ENCODE measurements at regions not wholly inside any gene's neighbourhood (a gene's known extent, or its start where the extent isn't known, plus 50 kb on each side); places are given as distances from the start of the nearest gene placed in this dataset.

DNA sequence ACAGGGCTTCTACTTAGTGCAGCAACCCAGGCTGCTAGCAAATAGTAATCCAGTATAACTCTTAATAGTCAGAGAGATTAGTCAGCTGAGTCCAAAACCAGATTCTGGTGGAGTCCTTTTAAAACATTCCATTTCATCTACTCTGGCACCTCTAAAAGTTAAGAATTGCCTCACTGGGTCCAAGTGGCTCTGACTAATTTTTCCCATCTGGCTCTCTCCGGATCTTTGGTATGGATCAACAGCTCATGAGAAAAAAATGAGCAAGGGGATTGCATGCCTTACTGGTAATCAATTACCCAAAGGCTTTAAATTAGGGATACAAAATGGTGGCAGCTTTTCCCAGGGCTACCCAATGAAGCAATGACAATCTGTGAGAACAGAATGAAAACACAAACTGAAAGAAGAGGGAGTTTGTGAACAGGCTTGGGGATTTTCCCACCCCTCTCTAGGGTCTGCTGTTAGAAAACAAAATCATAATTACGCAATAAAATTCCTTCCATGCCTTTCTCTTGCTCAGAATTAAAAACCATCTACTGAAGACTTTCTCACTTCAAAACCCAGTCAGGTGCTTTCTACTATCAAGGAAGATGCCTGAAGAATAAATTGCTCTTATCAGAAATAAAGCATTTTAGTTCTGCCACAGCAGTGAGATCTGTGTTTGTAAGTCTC is 84.6 kb upstream of the PMFBP1 start:
- TF ChIP-seq, protein P1, sequence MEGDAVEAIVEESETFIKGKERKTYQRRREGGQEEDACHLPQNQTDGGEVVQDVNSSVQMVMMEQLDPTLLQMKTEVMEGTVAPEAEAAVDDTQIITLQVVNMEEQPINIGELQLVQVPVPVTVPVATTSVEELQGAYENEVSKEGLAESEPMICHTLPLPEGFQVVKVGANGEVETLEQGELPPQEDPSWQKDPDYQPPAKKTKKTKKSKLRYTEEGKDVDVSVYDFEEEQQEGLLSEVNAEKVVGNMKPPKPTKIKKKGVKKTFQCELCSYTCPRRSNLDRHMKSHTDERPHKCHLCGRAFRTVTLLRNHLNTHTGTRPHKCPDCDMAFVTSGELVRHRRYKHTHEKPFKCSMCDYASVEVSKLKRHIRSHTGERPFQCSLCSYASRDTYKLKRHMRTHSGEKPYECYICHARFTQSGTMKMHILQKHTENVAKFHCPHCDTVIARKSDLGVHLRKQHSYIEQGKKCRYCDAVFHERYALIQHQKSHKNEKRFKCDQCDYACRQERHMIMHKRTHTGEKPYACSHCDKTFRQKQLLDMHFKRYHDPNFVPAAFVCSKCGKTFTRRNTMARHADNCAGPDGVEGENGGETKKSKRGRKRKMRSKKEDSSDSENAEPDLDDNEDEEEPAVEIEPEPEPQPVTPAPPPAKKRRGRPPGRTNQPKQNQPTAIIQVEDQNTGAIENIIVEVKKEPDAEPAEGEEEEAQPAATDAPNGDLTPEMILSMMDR (conservative IDR thresholded peaks at IDR 0.05) = no peak
- H3K27ac ChIP-seq = no peak overlapping the region

DNA sequence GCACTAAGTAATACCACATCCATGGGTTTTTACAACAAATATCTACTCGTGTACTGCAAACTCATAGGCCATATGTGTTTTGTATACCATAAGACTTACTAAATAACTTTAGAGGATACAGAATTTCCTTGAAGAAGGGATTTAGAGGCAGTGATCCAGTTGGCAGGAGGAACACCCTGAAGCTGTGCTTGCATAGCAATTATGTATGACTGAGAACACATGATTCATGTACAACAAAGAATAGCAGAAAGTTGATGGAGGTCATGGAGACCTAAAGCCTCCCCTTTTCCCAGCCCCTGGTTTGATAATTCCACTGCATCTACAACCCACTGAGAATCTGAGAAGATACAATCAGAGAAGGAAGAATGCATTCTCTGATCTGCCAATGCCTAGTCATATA is 83.8 kb upstream of the PMFBP1 start:
- no peak overlapping the region for H3K27ac ChIP-seq
- TF ChIP-seq, protein P1 (conservative IDR thresholded peaks at IDR 0.05) = no peak

DNA sequence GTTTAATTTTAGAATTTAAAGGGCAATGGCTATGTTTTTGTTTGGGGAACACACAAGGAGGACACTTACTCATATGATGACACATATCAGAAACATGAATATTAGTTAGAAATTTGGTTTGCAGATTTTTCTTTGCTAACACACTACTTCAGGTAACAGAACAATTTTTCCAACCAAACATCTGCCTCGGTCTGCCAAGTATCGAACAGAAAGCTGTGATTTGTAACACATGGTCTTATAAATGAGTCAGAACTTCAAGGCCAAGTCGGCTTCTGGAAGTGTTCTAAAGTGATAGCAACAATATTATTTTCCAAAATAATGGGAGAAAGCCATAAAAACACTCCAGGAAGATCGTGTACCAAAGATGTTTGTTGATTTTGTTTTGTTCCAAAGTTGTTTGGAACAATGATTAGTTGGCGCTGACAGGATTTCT is 75.9 kb upstream of the PMFBP1 start:
- TF ChIP-seq, protein P1 (conservative IDR thresholded peaks at IDR 0.05) = no peak
- H3K27ac ChIP-seq = no peak overlapping the region

DNA sequence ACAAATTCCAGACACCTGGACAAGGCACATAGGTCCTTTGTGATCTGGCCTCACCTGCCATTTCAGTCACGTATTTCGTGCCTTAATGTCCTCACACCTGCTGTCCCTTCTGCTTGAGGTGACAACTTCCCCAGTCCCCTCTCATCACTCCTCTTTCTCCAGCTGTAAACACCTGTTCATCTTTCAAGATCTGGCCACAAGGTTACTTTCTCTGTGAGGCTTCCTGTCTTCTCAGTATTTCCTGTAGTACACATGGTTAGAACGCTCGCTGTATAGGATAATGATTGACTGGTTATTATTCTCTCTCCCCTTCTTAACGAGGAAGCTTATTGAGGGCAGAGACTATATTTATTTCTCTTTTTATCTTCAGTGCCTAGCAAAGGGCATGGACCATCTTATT is 74.5 kb upstream of the PMFBP1 start:
- no peak overlapping the region for H3K27ac ChIP-seq
- TF ChIP-seq, protein P1 (conservative IDR thresholded peaks at IDR 0.05) = no peak

DNA sequence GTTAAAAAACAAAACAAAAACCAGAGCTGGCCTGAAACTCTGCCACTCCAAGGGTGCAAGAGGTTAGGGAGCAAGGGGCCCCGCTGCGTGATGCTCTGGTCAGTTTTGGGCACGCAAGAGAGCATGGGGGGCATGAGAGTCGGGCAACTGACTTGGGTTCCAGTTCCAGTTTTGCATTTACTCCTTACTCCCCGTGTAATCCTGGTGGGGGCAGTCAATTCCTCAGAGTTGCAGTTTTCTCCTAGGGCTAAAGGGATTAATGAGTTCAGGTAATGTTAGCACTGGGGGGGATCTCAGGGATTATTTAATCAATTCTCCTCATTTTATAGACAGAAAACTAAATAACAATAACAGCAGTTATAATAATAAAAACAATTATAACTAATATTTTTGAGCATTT is 72.9 kb upstream of the PMFBP1 start:
- H3K27ac ChIP-seq = no peak overlapping the region
- TF ChIP-seq, protein P1 (conservative IDR thresholded peaks at IDR 0.05) = no peak

DNA sequence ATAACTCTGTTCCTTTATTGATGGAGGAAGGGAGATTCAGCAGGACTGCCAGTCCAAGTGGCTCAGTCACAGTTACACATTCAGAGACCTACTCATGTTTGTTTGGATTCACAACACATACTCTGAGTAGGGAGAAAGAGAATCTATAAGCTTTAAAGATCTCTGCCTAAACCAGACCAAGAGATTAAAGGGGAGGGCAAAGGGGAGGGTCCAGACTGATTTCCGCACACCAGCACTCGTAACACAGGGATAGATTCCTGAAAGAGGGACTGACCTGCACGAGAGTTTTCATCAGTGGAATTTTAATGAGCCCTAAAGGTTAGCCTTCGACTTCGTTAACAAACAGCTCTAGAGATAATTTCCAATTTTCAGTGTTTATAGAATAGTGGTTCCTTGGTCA is 71.7 kb upstream of the PMFBP1 start:
- TF ChIP-seq, protein P1 (conservative IDR thresholded peaks at IDR 0.05) = no peak
- H3K27ac ChIP-seq = no peak overlapping the region

DNA sequence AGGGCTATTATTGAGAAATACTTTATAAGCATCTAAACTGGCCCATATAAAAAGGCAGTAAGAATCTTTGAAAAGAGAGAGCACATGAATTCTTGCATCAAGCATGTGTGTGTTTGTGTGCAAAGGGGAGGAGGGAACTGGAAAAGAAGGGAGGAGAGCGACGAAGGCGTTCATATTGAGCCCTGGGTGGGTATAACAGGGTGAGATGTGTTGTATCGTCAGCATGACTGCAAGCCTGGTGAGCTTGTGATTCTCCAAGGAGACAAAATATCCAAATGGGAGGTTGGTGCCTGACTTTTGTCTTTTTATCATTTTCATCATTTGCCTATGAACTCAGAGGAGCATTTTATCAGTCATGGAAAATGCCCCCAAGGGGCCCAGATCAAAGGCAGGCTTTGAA is 70.8 kb upstream of the PMFBP1 start:
- TF ChIP-seq, protein P1 (conservative IDR thresholded peaks at IDR 0.05) = no peak
- H3K27ac ChIP-seq = no peak overlapping the region
